ENCODE measurements at regions not wholly inside any gene's neighbourhood (a gene's known extent, or its start where the extent isn't known, plus 50 kb on each side); places are given as distances from the start of the nearest gene placed in this dataset.

DNA sequence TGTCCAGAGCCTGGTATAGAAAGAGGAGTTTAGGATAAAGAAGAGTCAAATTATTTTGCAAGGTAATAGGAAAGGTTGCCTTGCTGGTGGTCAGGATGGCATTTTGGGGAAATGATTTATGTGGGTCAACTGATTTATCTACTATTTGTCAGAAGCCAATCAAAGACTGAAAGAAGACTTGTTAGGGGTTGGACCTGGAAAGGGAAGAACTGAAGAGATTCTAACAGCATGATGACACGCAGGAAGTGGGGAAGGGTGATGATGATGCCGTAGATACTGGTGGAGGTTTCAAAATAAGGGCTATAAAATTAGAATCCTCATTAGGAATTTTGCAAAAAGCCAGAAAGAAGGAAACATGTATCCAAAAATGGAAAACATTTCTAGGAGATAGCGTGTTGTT is 60.7 kb upstream of the FGF14 start (continued):
- TF ChIP-seq COPS2 (conservative IDR thresholded peaks at IDR 0.05) = no peak

DNA sequence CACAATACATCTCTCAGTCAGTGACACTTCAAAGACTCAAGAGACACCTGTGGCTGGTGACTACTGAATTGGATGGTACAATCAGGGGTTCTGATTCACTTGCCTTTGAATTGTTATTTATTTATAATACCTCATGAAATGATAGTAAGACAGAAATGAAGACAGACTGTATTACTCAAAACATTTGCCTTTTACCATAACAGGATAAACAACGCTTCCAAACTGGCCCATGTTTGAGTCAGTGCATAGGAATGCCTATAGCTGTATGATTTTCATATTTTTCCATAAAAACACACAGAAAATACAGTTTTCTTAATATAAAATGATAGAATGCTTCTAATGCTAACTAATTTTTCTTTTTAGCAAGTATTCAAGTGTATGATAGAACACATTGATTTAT is 59.5 kb upstream of the FGF14 start:
- no peaks in the 10 kb centered on the region for H3K36me3 ChIP-seq (ENCODE audit: control insufficient read depth, insufficient read depth, low read length)
- H3K9me3 ChIP-seq (replicated peaks; ENCODE audit: control insufficient read depth, insufficient read depth, low read depth, low read length) = no peaks in the 10 kb centered on the region
- FAIRE-seq (no peak), DNase-seq (ENCODE audit: extremely low read depth in 1 of 4, low spot score in 3 of 4) (no peak), ATAC-seq (no peak)
- WGBS (ENCODE audit: insufficient coverage, low coverage, missing lambda C conversion rate) = 0% methylated on average over 1 of the region's 1 CpG
- intact Hi-C loops (cut with micrococcal nuclease) = no loop called here
- in situ Hi-C loops (cut with MboI) = no loop called here
- ChIA-PET CTCF (ENCODE audit: low intra/inter-chr PET ratio) (no interaction called here), POLR2A (no interaction called here)
- no peaks in the 10 kb centered on the region for H3K9me1 ChIP-seq (ENCODE audit: control insufficient read depth, insufficient read depth, low read length)
- no peaks in the 10 kb centered on the region for H3K79me2 ChIP-seq (ENCODE audit: control insufficient read depth, insufficient read depth, low read length)
- H3K4me3 ChIP-seq = no peak overlapping the region
- BruUV-seq (replicated peaks) = no TSS peak
- no peak overlapping the region for H3K4me2 ChIP-seq (ENCODE audit: insufficient read depth, low read length)
- no peaks in the 10 kb centered on the region for H4K20me1 ChIP-seq (replicated peaks; ENCODE audit: control insufficient read depth, insufficient read depth, low read length)
- H2AFZ ChIP-seq (ENCODE audit: low read depth, low read length) = no peak overlapping the region
- H3K9ac ChIP-seq (ENCODE audit: insufficient read depth in 1 of 2, low read depth in 2 of 2, low read length in 2 of 2) = no peak overlapping the region
- H3K4me1 ChIP-seq (replicated peaks in 1 of 2; ENCODE audit: control insufficient read depth in 2 of 2, insufficient read depth in 2 of 2, low read length in 2 of 2) = no peaks in the 10 kb centered on the region
- no peaks in the 10 kb centered on the region for H3K27me3 ChIP-seq (ENCODE audit: control insufficient read depth in 2 of 2, insufficient read depth in 2 of 2, low read length in 2 of 2)
- H3K27ac ChIP-seq (ENCODE audit: extremely low read depth, low read depth, low read length) = no peak overlapping the region
- TF ChIP-seq ZNF3 (CRISPR knock-in tag; IDR thresholded peaks at IDR 0.05) = no peak
- no peak for TF ChIP-seq KDM5B (IDR thresholded peaks at IDR 0.05; ENCODE audit: insufficient replicate concordance, low read depth, low read length)
- TF ChIP-seq POLR2A (conservative IDR thresholded peaks at IDR 0.05) = no peak
- TF ChIP-seq ETV6 (IDR thresholded peaks at IDR 0.05; ENCODE audit: borderline replicate concordance in 1 of 2, low read depth in 2 of 2, low read length in 1 of 2) = no peak
- TF ChIP-seq ETV6 (CRISPR knock-in tag; IDR thresholded peaks at IDR 0.05; ENCODE audit: borderline replicate concordance) = no peak
- no peak for TF ChIP-seq ZNF12 (CRISPR knock-in tag; IDR thresholded peaks at IDR 0.05)
- TF ChIP-seq CBFA2T2 (conservative IDR thresholded peaks at IDR 0.05) = no peak
- TF ChIP-seq MECOM (CRISPR knock-in tag; IDR thresholded peaks at IDR 0.05) = no peak
- TF ChIP-seq, protein P1, sequence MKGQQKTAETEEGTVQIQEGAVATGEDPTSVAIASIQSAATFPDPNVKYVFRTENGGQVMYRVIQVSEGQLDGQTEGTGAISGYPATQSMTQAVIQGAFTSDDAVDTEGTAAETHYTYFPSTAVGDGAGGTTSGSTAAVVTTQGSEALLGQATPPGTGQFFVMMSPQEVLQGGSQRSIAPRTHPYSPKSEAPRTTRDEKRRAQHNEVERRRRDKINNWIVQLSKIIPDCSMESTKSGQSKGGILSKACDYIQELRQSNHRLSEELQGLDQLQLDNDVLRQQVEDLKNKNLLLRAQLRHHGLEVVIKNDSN (CRISPR knock-in tag; IDR thresholded peaks at IDR 0.05) = no peak
- TF ChIP-seq PURB (CRISPR knock-in tag; IDR thresholded peaks at IDR 0.05; ENCODE audit: low read depth) = no peak
- TF ChIP-seq HNRNPH1 (optimal IDR thresholded peaks at IDR 0.05; ENCODE audit: low read depth, low read length) = no peak
- no peak for TF ChIP-seq TCF3 (CRISPR knock-in tag; IDR thresholded peaks at IDR 0.05)
- TF ChIP-seq, protein P2, sequence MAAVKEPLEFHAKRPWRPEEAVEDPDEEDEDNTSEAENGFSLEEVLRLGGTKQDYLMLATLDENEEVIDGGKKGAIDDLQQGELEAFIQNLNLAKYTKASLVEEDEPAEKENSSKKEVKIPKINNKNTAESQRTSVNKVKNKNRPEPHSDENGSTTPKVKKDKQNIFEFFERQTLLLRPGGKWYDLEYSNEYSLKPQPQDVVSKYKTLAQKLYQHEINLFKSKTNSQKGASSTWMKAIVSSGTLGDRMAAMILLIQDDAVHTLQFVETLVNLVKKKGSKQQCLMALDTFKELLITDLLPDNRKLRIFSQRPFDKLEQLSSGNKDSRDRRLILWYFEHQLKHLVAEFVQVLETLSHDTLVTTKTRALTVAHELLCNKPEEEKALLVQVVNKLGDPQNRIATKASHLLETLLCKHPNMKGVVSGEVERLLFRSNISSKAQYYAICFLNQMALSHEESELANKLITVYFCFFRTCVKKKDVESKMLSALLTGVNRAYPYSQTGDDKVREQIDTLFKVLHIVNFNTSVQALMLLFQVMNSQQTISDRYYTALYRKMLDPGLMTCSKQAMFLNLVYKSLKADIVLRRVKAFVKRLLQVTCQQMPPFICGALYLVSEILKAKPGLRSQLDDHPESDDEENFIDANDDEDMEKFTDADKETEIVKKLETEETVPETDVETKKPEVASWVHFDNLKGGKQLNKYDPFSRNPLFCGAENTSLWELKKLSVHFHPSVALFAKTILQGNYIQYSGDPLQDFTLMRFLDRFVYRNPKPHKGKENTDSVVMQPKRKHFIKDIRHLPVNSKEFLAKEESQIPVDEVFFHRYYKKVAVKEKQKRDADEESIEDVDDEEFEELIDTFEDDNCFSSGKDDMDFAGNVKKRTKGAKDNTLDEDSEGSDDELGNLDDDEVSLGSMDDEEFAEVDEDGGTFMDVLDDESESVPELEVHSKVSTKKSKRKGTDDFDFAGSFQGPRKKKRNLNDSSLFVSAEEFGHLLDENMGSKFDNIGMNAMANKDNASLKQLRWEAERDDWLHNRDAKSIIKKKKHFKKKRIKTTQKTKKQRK (IDR thresholded peaks at IDR 0.05; ENCODE audit: borderline replicate concordance, low read depth, low read length) = no peak
- TF ChIP-seq MCM2 (IDR thresholded peaks at IDR 0.05; ENCODE audit: low read depth) = no peak
- no peak for TF ChIP-seq BMI1 (IDR thresholded peaks at IDR 0.05; ENCODE audit: low read length)
- TF ChIP-seq CLOCK (CRISPR knock-in tag; IDR thresholded peaks at IDR 0.05; ENCODE audit: borderline replicate concordance) = no peak
- TF ChIP-seq POLR2B (IDR thresholded peaks at IDR 0.05; ENCODE audit: low read depth, partially characterized antibody) = no peak

All from K562 (cell line).